Esophagus muscularis mucosa (tissue), 4 donors: ENCODE measurements at regions not wholly inside any gene's neighbourhood (a gene's known extent, or its start where the extent isn't known, plus 50 kb on each side); places are given as distances from the start of the nearest gene placed in this dataset.

ENCODE experiments used
- CTCF ChIP-seq, 3 experiments: fragments of 200-600 bp in 2 of 3; fragments of 450-650 bp in 1 of 3; sonication (generic) in 2 of 3; IDR thresholded peaks; one replicate each; pipeline ENCODE4 v1.5.1; 2017 to 2019; ENCODE audit warnings: antibody characterized with exemption in 3 of 3, mild to moderate bottlenecking in 2 of 3, moderate library complexity in 1 of 3
- EP300 ChIP-seq: sonication (generic); formaldehyde crosslinking; IDR thresholded peaks from one replicate; pipeline ENCODE4 v1.6.1; 2017; ENCODE audit warnings: antibody characterized with exemption
- POLR2A ChIP-seq: fragments of 450-650 bp; IDR thresholded peaks from one replicate; pipeline ENCODE4 v1.6.1; 2017; ENCODE audit warnings: antibody characterized with exemption, moderate library complexity, mild to moderate bottlenecking, low read depth
- POLR2AphosphoS5 ChIP-seq, 2 donors: sonication (generic); formaldehyde crosslinking; IDR thresholded peaks; one replicate each; pipeline ENCODE4 v1.6.1; 2017; ENCODE audit warnings: antibody characterized with exemption in 2 of 2

- no peak for TF ChIP-seq POLR2A
- TF ChIP-seq EP300: no peak
- no peak for TF ChIP-seq CTCF (IDR thresholded peaks at IDR 0.05)
- TF ChIP-seq POLR2AphosphoS5 (IDR thresholded peaks at IDR 0.05): no peak
Observed at GRCh38 chr2:41774011-41774605, 273.7 kb upstream of the PKDCC start.
